Neural progenitor cell (in vitro differentiated cells): ENCODE measurements at regions not wholly inside any gene's neighbourhood (a gene's known extent, or its start where the extent isn't known, plus 50 kb on each side); places are given as distances from the start of the nearest gene placed in this dataset.
A peak's percentile ranks its signal among the peaks of the same experiment; 100 is the strongest.

Source experiments
- DNase-seq: peaks from one replicate; pipeline ENCODE4 v3.0.0-alpha.2; 2016; ENCODE audit warnings: low spot score
- H2AFZ ChIP-seq: fragments of 200-600 bp; sonication (generic); replicated peaks from 2 replicates; pipeline ENCODE4 v1.6.1; 2016; ENCODE audit warnings: antibody characterized with exemption
- H3F3A ChIP-seq: fragments of 200-600 bp; sonication (generic); 2 replicates; pipeline ENCODE4 v1.6.1; 2016; ENCODE audit warnings: antibody characterized with exemption, low read depth
- H3K27ac ChIP-seq: fragments of 200-600 bp; sonication (generic); 2 replicates; pipeline ENCODE4 v1.5.1; 2016; ENCODE audit warnings: mild to moderate bottlenecking
- H3K27me3 ChIP-seq: fragments of 200-600 bp; sonication (generic); 2 replicates; pipeline ENCODE4 v1.6.1; 2016; ENCODE audit warnings: mild to moderate bottlenecking, moderate library complexity
- H3K36me3 ChIP-seq: fragments of 200-600 bp; sonication (generic); 2 replicates; pipeline ENCODE4 v1.5.1; 2016
- H3K4me1 ChIP-seq: fragments of 200-600 bp; sonication (generic); 2 replicates; pipeline ENCODE4 v1.6.1; 2016; ENCODE audit warnings: mixed run types
- H3K4me2 ChIP-seq: fragments of 200-600 bp; sonication (generic); 2 replicates; pipeline ENCODE4 v1.6.1; 2016
- H3K4me3 ChIP-seq: fragments of 200-600 bp; sonication (generic); 2 replicates; pipeline ENCODE4 v1.5.1; 2016
- H3K79me2 ChIP-seq: fragments of 200-600 bp; sonication (generic); 2 replicates; pipeline ENCODE4 v1.6.1; 2016; ENCODE audit warnings: low read depth
- H3K9ac ChIP-seq: fragments of 200-600 bp; sonication (generic); 2 replicates; pipeline ENCODE4 v1.6.1; 2016
- H3K9me3 ChIP-seq: fragments of 200-600 bp; sonication (generic); 2 replicates; pipeline ENCODE4 v1.5.1; 2016; ENCODE audit warnings: low read depth
- H4K20me1 ChIP-seq: fragments of 200-600 bp; sonication (generic); 2 replicates; pipeline ENCODE4 v1.6.1; 2016; ENCODE audit warnings: low read depth
- H3K27ac Mint-ChIP-seq: 3 replicates; pipeline ENCODE4 v1.8.0; 2021; ENCODE audit warnings: mixed read lengths
- H3K27me3 Mint-ChIP-seq: 2 replicates; pipeline ENCODE4 v1.8.0; 2022; ENCODE audit warnings: low read depth, mild to moderate bottlenecking, inconsistent platforms, moderate library complexity, mixed read lengths; ENCODE audit not compliant: insufficient read depth
- H3K36me3 Mint-ChIP-seq: 3 replicates; pipeline ENCODE4 v1.8.0; 2021; ENCODE audit warnings: mixed read lengths
- H3K4me1 Mint-ChIP-seq: 3 replicates; pipeline ENCODE4 v1.8.0; 2021; ENCODE audit warnings: mixed read lengths
- H3K4me3 Mint-ChIP-seq: 3 replicates; pipeline ENCODE4 v1.8.0; 2021; ENCODE audit warnings: mild to moderate bottlenecking, moderate library complexity, mixed read lengths
- H3K9me3 Mint-ChIP-seq: 3 replicates; pipeline ENCODE4 v1.8.0; 2020; ENCODE audit warnings: mixed read lengths
- CTCF ChIP-seq: fragments of 200-600 bp; sonication (generic); IDR thresholded peaks from 2 replicates; pipeline ENCODE4 v1.5.1; 2017; ENCODE audit warnings: antibody characterized with exemption, mild to moderate bottlenecking
- EZH2 ChIP-seq: fragments of 200-600 bp; sonication (generic); IDR thresholded peaks from 2 replicates; pipeline ENCODE4 v1.6.1; 2017; ENCODE audit warnings: antibody characterized with exemption, mild to moderate bottlenecking, moderate library complexity
- EZH2phosphoT487 ChIP-seq: fragments of 200-600 bp; sonication (generic); IDR thresholded peaks from 2 replicates; pipeline ENCODE4 v1.6.1; 2017; ENCODE audit warnings: antibody characterized with exemption

GRCh38 chr12:89901319-89901718 is 192.7 kb upstream of the ATP2B1 start:
- Mint-ChIP-seq H3K27ac (peak overlapping the region; percentile 75), H3K4me3 (no peak overlapping the region), H3K9me3 (peaks cover 6% of the 10 kb centered on the region), H3K4me1 (peaks cover 12% of the 10 kb centered on the region), H3K27me3 (peaks cover 3% of the 10 kb centered on the region), H3K36me3 (peaks cover 5% of the 10 kb centered on the region)
- Histone ChIP-seq H3K4me2 (peak overlapping the region; percentile 45), H3K4me1 (peaks cover 46% of the 10 kb centered on the region), H3K27ac (no peak overlapping the region), H3F3A (peaks cover 32% of the 10 kb centered on the region), H3K9ac (no peak overlapping the region), H3K4me3 (no peak overlapping the region), H3K27me3 (no peaks in the 10 kb centered on the region), H2AFZ (no peak overlapping the region), H3K9me3 (no peaks in the 10 kb centered on the region), H3K36me3 (no peaks in the 10 kb centered on the region), H4K20me1 (no peaks in the 10 kb centered on the region), H3K79me2 (no peaks in the 10 kb centered on the region)
- peak; percentile 42 for DNase-seq
- TF ChIP-seq EZH2 (no peak), EZH2phosphoT487 (no peak), CTCF (no peak)

GRCh38 chr12:89899651-89900050 is 191.0 kb upstream of the ATP2B1 start:
- H3K36me3 Mint-ChIP-seq: peaks cover 5% of the 10 kb centered on the region
- Histone ChIP-seq H3K9me3 (no peaks in the 10 kb centered on the region), H3K4me3 (peak overlapping the region; percentile 31), H3K27ac (peak overlapping the region; percentile 74), H3K4me1 (peaks cover 46% of the 10 kb centered on the region), H3K27me3 (no peaks in the 10 kb centered on the region), H3K36me3 (no peaks in the 10 kb centered on the region), H3K4me2 (peak overlapping the region; percentile 78), H3F3A (peaks cover 26% of the 10 kb centered on the region), H4K20me1 (no peaks in the 10 kb centered on the region), H2AFZ (no peak overlapping the region), H3K9ac (no peak overlapping the region), H3K79me2 (no peaks in the 10 kb centered on the region)
- H3K4me3 Mint-ChIP-seq: no peak overlapping the region
- H3K4me1 Mint-ChIP-seq: peaks cover 12% of the 10 kb centered on the region
- peaks cover 6% of the 10 kb centered on the region for H3K9me3 Mint-ChIP-seq
- TF ChIP-seq EZH2 (no peak), CTCF (no peak), EZH2phosphoT487 (peak; percentile 33)
- H3K27me3 Mint-ChIP-seq: peaks cover 3% of the 10 kb centered on the region
- DNase-seq: peak; percentile 56
- peak overlapping the region; percentile 42 for H3K27ac Mint-ChIP-seq

GRCh38 chr12:89895591-89895990 is 187.0 kb upstream of the ATP2B1 start:
- peaks cover 4% of the 10 kb centered on the region for H3K36me3 Mint-ChIP-seq
- Histone ChIP-seq H4K20me1 (no peaks in the 10 kb centered on the region), H3K27me3 (no peaks in the 10 kb centered on the region), H3K4me2 (no peak overlapping the region), H2AFZ (no peak overlapping the region), H3K79me2 (no peaks in the 10 kb centered on the region), H3K9me3 (no peaks in the 10 kb centered on the region), H3K4me1 (peaks cover 27% of the 10 kb centered on the region), H3K36me3 (no peaks in the 10 kb centered on the region), H3F3A (peaks cover 14% of the 10 kb centered on the region), H3K4me3 (no peak overlapping the region), H3K27ac (no peak overlapping the region), H3K9ac (no peak overlapping the region)
- DNase-seq: no peak
- TF ChIP-seq CTCF: no peak
- no peak for TF ChIP-seq EZH2phosphoT487
- no peak for TF ChIP-seq EZH2
- H3K27me3 Mint-ChIP-seq: peaks cover 4% of the 10 kb centered on the region
- no peak overlapping the region for H3K27ac Mint-ChIP-seq
- peaks cover 14% of the 10 kb centered on the region for H3K4me1 Mint-ChIP-seq
- H3K4me3 Mint-ChIP-seq: no peak overlapping the region
- peaks cover 7% of the 10 kb centered on the region for H3K9me3 Mint-ChIP-seq
